Body of pancreas (tissue), 4 donors: ENCODE measurements at regions not wholly inside any gene's neighbourhood (a gene's known extent, or its start where the extent isn't known, plus 50 kb on each side); places are given as distances from the start of the nearest gene placed in this dataset.

Experiments
- ATAC-seq: fragments of 150-250 bp; one replicate; pipeline ENCODE4 v1.9.1; 2016
- DNase-seq, 4 donors: peaks; one replicate each; pipeline ENCODE4 v3.0.0-alpha.2; 2019
- H3K27ac ChIP-seq, 4 donors: fragments of 200-600 bp; sonication (generic); 1 replicate in 3 of 4; 2 replicates in 1 of 4; pipeline versions ENCODE4 v1.5.1 to v1.6.1; 2016 to 2019; ENCODE audit warnings: mild to moderate bottlenecking in 1 of 4, mixed read lengths in 1 of 4, moderate library complexity in 1 of 4
- H3K27me3 ChIP-seq, 2 donors: fragments of 200-600 bp; sonication (generic); one replicate each; pipeline ENCODE4 v1.6.0; 2016; ENCODE audit warnings: mild to moderate bottlenecking in 1 of 2
- H3K36me3 ChIP-seq, 2 donors: fragments of 200-600 bp; sonication (generic); replicated peaks in 1 of 2; 2 replicates each; pipeline ENCODE4 v1.5.1; 2016; ENCODE audit warnings: low read depth in 2 of 2; ENCODE audit not compliant: insufficient read depth in 1 of 2
- H3K4me1 ChIP-seq: fragments of 200-600 bp; sonication (generic); one replicate; pipeline ENCODE4 v1.6.0; 2016
- H3K4me3 ChIP-seq, 2 donors: fragments of 200-600 bp; sonication (generic); 1 replicate in 1 of 2; 2 replicates in 1 of 2; pipeline ENCODE4 v1.5.1; 2016 to 2019
- H3K9me3 ChIP-seq, 3 donors: fragments of 200-600 bp; sonication (generic); 1 replicate in 2 of 3; 2 replicates in 1 of 3; pipeline ENCODE4 v1.5.1; 2016
- POLR2A ChIP-seq, 3 donors: fragments of 450-650 bp; IDR thresholded peaks; one replicate each; pipeline ENCODE4 v1.6.1; 2016; ENCODE audit warnings: antibody characterized with exemption in 3 of 3, mild to moderate bottlenecking in 2 of 3
- WGBS, 2 donors: methylation state at CpG; one replicate each; pipeline ENCODE4 v1.1.5; 2017; 5-methylcytosine and 5-hydroxymethylcytosine counted together
- intact Hi-C: fragments of 100-400 bp; cut with DNase I; formaldehyde crosslinking; loops from one replicate; pipeline ENCODE4 v1.15.1; 2023
- TF ChIP-seq, protein P1 (sequence below), 7 experiments: fragments of 450-650 bp in 4 of 7; fragments of 200-600 bp in 3 of 7; sonication (generic) in 3 of 7; IDR thresholded peaks; one replicate each; pipeline ENCODE4 v1.5.1; 2016 to 2019; ENCODE audit warnings: antibody characterized with exemption in 7 of 7

DNA sequence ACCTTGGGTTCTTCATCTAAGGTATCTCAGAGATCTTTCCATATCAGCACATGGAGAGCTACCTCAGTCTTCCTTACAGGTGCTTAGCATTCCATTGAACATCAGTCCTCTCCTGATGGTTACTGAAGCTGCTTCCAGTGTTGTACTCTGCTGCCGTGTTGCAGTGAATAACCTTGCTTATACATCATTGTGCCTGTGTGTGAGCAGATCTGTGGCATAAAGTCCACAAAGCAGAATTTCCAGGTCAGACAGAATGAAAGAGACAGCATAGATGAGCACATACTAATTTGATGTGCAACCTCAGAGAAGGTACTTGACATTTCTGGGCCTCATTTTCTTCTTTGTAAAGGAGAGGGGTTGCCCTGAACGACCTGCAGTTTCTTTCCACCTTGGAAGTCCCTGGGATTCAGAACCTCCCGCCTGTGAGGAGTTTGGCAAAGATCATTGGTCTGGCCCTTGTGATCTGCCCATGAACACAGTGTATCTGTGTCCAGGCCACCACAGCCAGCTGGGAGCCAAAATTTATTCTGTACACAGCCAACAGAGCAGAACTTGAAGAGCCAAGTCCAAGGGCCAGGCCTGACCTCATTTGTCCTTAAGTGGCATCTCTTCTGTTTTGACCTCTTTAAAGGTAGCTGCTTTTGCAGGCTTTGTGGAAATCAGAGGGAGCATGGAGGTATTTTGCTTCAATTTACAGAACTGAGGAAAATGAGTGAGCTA is 57.2 kb upstream of the SLC7A14 start:
- DNase-seq = no peak
- Histone ChIP-seq H3K9me3 (no peaks in the 10 kb centered on the region), H3K27ac (no peak overlapping the region), H3K4me1 (no peaks in the 10 kb centered on the region), H3K27me3 (no peaks in the 10 kb centered on the region), H3K36me3 (no peaks in the 10 kb centered on the region), H3K4me3 (no peak overlapping the region)
- TF ChIP-seq POLR2A (IDR thresholded peaks at IDR 0.05) = no peak
- TF ChIP-seq, protein P1, sequence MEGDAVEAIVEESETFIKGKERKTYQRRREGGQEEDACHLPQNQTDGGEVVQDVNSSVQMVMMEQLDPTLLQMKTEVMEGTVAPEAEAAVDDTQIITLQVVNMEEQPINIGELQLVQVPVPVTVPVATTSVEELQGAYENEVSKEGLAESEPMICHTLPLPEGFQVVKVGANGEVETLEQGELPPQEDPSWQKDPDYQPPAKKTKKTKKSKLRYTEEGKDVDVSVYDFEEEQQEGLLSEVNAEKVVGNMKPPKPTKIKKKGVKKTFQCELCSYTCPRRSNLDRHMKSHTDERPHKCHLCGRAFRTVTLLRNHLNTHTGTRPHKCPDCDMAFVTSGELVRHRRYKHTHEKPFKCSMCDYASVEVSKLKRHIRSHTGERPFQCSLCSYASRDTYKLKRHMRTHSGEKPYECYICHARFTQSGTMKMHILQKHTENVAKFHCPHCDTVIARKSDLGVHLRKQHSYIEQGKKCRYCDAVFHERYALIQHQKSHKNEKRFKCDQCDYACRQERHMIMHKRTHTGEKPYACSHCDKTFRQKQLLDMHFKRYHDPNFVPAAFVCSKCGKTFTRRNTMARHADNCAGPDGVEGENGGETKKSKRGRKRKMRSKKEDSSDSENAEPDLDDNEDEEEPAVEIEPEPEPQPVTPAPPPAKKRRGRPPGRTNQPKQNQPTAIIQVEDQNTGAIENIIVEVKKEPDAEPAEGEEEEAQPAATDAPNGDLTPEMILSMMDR (IDR thresholded peaks at IDR 0.05) = no peak
- ATAC-seq = no peak
- intact Hi-C loops = no loop called here
- 76 to 78% methylated on average over 3 of the region's 3 CpGs for WGBS, 2 donors

DNA sequence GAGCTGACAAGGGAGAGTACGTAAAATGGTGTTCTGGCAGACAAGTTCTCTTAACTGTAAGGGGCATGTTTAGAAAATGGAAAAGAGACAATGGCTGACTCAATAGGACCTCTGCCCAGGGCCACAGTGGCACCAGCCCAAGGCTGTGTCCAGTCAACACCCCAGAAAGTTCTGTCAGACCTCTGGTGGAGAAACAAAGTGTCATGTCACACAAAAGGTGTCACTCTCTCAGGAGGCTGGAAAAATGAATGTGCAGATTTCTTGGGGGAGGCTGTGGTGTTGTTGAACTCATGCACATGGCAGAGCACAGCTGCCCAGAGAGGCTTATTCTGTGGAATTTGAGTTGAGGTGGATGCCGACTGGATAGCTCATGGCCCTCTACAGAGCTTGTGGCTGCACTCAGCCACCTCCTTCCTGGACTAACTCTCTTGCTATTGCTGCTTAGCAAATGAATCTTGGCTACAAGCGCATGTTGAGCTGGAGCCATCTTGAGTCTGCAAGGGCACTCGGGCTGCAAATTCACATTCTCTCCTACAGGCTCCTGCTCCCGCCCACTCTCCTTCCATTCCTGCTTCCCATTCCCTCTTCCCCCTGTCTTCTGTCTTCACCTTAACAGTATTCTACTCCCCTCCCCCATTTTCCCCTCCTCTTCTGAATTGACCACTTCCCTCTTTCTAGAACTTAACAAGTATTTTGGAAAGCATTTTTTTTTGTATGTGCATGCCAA is 55.8 kb upstream of the SLC7A14 start:
- intact Hi-C loops = no loop called here
- DNase-seq (no peak), ATAC-seq (no peak)
- Histone ChIP-seq H3K36me3 (no peaks in the 10 kb centered on the region), H3K4me3 (no peak overlapping the region), H3K4me1 (no peaks in the 10 kb centered on the region), H3K9me3 (no peaks in the 10 kb centered on the region), H3K27me3 (no peaks in the 10 kb centered on the region), H3K27ac (no peak overlapping the region)
- no peak for TF ChIP-seq POLR2A (IDR thresholded peaks at IDR 0.05)
- TF ChIP-seq, protein P1 (IDR thresholded peaks at IDR 0.05) = no peak
- 88 to 93% methylated on average over 5 of the region's 5 CpGs for WGBS, 2 donors

DNA sequence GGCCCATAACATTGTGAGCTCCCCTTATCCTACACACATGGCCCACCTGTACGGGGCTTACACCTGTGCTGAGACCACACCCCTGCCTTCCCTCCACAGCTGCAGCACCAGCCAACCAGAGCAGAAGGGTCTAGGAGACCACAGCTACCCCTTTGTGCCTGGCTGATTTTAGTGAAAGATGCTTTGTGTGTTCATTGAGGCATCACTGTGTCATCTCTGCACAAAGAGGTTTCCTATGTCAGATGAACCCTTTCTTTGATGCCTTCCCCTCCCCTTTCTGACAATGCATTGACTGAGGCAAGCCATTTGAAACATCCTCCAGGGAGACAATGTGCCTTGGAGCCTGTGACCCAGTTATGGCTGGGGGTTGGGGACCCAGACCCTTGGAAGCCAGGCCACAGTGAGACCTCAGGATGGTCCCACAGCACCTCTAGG is 54.9 kb upstream of the SLC7A14 start:
- no peak overlapping the region for H3K27ac ChIP-seq
- H3K4me1 ChIP-seq = no peaks in the 10 kb centered on the region
- H3K36me3 ChIP-seq = no peaks in the 10 kb centered on the region
- 79 to 80% methylated on average over 1 of the region's 1 CpG for WGBS, 2 donors
- no peaks in the 10 kb centered on the region for H3K27me3 ChIP-seq
- intact Hi-C loops = no loop called here
- ATAC-seq (no peak), DNase-seq (no peak)
- TF ChIP-seq, protein P1 (IDR thresholded peaks at IDR 0.05) = no peak
- TF ChIP-seq POLR2A (IDR thresholded peaks at IDR 0.05) = no peak
- H3K4me3 ChIP-seq = no peak overlapping the region
- no peaks in the 10 kb centered on the region for H3K9me3 ChIP-seq

DNA sequence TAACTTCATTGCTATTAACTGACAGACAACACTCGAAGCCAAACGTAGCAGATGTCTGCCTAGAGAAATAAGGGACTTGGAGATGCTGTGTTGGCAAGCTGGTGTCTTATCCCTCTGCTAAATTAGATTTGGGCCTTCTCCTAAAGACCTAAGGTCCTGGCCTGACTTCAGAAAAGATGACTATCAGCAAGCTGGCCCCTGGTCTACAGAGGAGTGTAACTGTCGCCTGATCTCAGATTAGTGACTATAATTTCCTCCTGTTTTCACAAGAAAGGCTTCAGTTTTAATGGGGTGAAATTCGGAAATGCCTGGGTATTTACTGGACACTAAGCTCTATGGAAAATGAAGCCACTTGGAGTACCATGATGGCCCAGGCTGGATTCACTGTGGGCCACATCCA is 53.1 kb upstream of the SLC7A14 start:
- H3K27ac ChIP-seq = no peak overlapping the region
- no peaks in the 10 kb centered on the region for H3K36me3 ChIP-seq
- no peak overlapping the region for H3K4me3 ChIP-seq
- H3K4me1 ChIP-seq = no peaks in the 10 kb centered on the region
- no peak for DNase-seq
- no peaks in the 10 kb centered on the region for H3K27me3 ChIP-seq
- no peak for TF ChIP-seq POLR2A (IDR thresholded peaks at IDR 0.05)
- TF ChIP-seq, protein P1 (IDR thresholded peaks at IDR 0.05) = no peak
- 61 to 69% methylated on average over 4 of the region's 4 CpGs for WGBS, 2 donors
- no peaks in the 10 kb centered on the region for H3K9me3 ChIP-seq
- intact Hi-C loops = no loop called here
- ATAC-seq = no peak
